ENCODE measurements at regions not wholly inside any gene's neighbourhood (a gene's known extent, or its start where the extent isn't known, plus 50 kb on each side); places are given as distances from the start of the nearest gene placed in this dataset.
"Not testable (repeated sequence)": the region's sequence is repeated elsewhere in the genome, so short reads cannot be mapped to it uniquely, and the experiment has no call there.

DNA sequence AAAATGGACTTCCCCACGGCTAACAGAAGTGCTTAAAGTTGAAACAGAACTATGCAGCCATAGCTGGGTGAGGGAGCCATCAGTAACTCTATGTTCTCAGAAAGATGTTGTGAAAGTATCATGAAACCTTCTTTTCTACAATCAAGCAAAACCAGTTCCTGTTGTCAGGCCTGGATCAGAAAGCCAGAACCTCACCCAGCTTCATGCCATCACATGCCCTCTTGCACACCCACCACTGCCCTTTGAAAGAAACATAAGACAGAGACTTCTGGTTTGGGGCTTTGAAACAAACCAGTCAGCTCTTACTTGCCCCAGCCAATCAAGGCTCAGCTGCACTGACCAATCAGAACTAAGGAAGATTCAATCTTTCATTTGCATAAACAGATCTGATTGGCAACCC, 230.8 kb upstream of the FERD3L start:
- no peak for DNase-seq

DNA sequence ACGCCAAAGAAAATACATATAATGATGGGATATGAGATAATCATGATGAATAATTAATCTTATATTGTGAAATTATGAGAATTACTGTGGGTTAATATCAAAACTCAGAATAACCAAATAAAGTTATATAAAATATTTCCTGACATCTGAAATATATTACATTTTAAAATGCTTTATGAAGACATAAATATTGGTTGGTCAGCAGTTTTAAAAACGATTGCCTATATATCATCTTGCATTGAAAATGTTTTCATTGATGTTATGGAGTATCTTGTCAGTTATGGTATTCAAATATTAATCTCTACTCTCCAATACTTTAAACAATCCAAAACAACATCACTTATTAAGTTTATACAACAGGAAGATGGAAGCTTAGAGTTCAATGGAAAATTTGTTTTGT, 228.1 kb upstream of the FERD3L start:
- no peak for DNase-seq

DNA sequence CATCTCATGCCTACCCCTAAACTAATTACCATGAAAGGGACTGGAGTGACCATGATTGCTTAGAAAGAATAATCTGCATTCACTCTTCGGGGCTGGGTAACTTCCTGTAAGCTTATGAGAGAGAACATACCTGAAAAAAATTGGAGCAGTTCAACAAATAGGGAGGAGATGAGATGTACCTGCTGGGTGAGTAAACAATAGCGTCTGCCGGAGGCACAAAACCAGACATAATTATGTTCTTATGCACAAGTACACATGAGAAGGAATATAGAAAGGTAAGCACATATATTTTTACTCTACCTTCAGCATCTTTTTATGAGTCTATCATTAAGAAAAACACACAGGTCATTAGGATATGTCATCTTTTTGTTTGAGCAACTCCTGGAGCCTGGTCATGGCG, 224.6 kb upstream of the FERD3L start:
- no peak for DNase-seq

- DNase-seq = no peak
These were observed 224.0 kb upstream of the FERD3L start for GRCh38 chr7:19369182-19369581.

DNA sequence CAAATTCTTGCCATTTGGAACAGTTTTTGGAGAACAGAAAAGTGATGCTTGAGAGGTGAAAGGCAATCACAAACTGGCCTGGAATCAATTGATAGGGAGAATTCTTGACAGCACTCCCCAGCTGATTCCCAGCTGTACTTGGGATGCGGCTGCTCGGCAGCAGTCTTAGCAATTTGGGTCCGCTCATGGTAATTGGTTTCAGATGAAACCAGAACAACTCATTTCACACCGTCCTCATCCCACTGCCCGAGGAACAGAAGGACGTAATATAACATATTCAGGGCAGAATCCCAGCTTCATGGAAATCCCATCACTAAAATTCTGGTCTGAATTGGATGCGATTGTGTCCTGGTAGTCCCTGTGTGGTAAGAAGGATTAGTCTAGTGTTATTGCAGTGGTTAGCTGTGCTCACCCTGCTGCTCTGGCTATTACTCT, 223.3 kb upstream of the FERD3L start:
- DNase-seq = peak; percentile 27

- no peak for DNase-seq
These were observed 219.7 kb upstream of the FERD3L start for GRCh38 chr7:19364950-19365349.

GRCh38 chr7:19362099-19362498, 216.9 kb upstream of the FERD3L start:
- peak; percentile 26 for DNase-seq

DNA sequence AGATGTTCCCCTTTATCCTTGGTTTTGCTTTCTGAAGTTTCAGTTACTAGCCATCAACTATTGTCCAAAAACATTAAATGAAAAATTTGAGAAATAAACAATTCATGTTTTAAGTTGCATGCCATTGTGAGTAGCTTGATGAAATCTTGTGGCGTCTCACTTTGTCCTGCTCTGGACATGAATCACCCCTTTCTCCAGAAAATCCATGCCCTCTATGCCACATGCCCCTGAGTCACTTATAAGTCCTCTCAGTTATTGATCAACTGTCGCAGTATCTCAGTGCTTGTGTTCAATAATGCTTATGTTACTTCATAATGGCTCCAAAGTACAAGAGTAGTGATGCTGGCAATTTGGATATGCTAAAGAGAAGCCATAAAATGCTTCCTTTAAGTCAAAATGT, 208.0 kb upstream of the FERD3L start:
- DNase-seq = peak; percentile 55

DNA sequence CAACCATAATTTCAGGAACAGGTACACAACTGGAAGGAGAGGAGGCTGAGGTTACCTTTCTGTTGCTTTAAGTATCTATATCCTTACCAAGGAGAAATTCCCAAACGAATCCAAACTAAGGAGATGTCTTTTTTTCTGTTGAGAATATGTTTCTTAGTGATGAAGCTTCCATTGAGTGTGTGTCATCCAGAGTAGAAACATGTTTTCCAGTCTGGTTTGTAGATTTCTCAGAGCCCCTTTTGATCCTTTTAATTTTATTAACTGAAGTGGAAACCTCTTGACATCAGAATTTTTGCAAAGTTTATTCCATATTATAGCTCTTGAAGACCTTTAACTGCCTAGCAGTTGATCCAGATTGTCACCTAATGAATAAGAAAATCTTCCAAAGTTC, 207.1 kb upstream of the FERD3L start:
- peak; percentile 52 for DNase-seq

GRCh38 chr7:19351341-19352304, 206.4 kb upstream of the FERD3L start:
- peak; percentile 30 for DNase-seq

DNA sequence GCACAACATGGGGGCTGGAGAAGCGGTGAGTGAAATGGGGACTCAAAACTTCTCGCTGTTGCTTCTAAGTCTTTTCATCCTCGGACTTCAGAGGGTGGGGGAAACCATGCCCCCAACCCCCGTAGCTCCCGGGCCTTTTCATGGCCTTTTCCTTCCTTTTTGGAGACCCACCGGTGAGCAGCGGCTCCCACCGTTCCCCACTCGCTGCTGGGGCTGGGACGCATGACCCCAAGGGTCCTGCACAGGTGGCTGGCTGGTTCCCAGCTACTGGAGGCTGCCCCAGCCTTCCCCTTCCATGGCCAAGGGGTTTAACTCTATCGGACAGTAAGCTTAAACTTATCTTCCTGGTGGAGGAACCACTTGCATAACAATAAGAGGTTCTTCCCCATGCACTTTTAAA, 194.3 kb upstream of the FERD3L start:
- DNase-seq = no peak

- DNase-seq = not testable (repeated sequence)
These were observed 193.3 kb upstream of the FERD3L start for GRCh38 chr7:19338512-19338911.

- DNase-seq = no peak
These were observed 191.7 kb upstream of the FERD3L start for GRCh38 chr7:19336836-19337383.

DNA sequence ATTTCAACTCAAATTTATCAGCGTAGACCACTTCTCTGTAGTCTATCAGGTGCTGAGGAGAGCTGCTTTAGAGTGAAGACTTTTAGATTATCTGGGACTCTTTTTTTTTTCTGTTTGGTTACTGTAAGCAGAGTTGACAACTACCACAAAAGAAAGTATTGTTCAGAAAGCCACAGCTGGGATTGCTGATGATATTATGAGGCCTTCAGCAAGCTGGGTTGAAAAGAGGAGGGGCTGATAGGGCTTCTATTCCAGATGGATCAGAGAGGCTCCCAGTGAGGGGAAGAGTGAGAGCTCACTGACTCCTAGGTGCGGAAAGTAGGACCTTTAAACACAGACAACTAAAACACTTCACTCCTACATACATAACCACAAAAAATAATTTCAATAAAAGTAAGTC, 188.5 kb upstream of the FERD3L start:
- DNase-seq = no peak

- peak; percentile 58 for DNase-seq
These were observed 181.8 kb upstream of the FERD3L start for GRCh38 chr7:19327018-19327417.

DNA sequence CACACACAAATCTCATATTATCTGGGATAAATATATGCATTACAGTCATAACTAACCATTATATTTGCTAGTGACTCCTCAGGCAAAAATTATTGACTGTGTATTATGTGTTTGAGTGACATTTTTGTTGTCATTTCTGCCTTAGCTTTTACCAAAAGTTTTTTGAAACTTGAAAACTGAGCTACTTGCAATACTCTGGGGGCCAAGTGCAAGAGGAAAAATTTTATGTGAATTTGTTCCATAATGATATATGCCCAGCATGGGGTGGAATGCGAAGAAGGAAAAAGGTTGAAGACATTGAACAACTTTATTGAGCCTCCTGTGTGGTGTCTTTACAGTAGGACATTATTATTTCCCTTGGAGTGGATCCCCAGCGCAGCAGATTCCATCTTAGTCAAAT, 176.8 kb upstream of the FERD3L start:
- peak; percentile 64 for DNase-seq

- DNase-seq = no peak
These were observed 173.1 kb upstream of the FERD3L start for GRCh38 chr7:19318287-19318686.

- DNase-seq = no peak
These were observed 172.2 kb upstream of the FERD3L start for GRCh38 chr7:19317461-19317860.

DNA sequence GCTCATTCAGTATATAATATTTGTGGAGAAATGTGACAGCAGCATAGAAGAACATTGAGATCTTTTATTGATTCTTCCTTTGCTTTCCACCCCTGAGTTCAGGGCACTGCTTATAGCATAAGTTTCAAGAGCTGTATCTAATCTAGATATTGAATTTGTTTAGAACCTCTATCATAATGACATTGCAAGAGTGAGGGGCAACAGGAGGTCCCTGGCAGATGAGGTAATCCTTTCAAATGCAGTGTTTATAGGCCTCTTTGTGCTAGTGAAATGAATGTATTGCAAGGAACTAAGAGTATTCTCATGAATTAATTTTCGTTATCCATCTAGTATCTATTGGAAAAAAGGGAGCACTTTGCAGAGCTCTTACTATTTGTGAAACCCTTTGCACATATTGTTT, 167.2 kb upstream of the FERD3L start:
- DNase-seq = no peak

GRCh38 chr7:19307554-19307953, 162.3 kb upstream of the FERD3L start:
- no peak for DNase-seq

DNA sequence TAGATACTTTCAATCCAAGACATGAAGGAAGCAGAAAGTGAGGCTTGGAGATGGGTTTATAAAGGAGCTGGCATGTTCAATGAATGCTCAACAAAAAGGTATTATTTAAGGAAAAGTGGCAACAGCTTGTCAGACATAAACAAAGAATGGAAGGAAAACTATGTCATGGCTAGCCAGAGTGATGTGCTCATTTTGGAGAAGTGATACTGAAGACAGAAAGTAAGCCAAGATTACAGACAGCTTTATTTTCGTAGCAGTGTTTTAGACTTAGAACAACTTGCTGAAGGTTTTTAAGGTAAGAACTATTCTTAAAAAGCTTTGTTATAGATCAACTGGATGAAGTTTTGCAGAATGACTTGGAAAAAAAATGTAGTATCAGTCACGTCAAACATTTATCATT, 160.5 kb upstream of the FERD3L start:
- no peak for DNase-seq

- DNase-seq = no peak
These were observed 158.9 kb upstream of the FERD3L start for GRCh38 chr7:19304086-19304485.

DNA sequence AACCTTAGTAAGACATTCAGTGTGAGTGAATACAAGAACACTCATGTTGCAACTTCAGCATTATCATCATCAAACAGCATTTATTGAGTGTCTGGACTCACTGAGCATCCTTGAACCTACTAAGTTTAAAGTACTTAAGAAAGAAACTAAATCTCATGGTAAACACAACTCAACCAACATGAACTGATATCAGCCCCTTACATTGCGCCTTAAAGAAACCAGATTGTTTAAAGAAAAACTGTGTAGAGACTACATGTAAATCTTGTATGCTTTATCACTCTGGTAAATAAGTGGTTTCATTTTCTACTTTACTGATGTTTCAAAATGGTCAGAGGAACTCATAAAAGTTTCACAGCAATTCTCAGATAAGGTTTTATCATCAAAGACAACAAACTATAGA, 157.5 kb upstream of the FERD3L start:
- DNase-seq = no peak

DNA sequence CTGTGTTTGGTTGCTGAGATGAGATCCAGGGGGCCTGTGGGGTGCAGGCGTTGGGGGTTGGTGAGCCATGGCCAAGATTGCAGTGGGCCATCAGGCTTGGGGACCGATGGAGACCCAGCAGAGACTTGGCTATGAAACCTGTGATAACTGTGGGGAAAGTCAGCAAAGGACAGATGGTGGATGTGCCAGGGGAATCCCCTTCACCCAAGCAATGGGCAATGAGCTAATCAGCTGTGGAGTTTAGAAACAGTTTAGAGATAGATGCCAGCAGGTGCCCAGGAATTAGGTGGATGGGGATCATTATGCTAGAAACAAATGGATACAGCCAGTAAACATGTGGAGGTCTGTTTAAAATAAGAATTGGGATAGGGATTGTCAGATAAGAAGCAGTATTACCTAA, 151.4 kb upstream of the FERD3L start:
- DNase-seq = no peak
